ENCODE measurements at regions not wholly inside any gene's neighbourhood (a gene's known extent, or its start where the extent isn't known, plus 50 kb on each side); places are given as distances from the start of the nearest gene placed in this dataset.

DNA sequence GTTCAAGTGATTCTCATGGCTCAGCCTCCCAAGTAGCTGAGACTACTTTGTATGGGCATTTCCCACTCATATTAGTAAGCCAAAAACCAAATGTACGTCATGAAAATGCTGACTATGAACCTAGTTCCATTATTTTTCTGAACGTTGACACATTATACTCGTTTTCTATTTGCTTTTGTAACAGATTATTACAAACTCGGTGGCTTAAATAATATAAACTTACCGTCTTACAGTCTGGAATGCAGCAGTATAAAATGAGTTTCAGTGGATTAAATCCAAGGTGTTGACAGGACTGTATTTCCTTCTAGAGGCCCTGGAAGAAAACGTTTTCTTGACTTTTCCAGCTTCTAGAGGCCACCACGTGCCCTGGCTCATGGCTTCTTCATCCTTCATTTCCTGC lies 517.0 kb downstream of the GADD45G start:
- TF ChIP-seq, protein P1, sequence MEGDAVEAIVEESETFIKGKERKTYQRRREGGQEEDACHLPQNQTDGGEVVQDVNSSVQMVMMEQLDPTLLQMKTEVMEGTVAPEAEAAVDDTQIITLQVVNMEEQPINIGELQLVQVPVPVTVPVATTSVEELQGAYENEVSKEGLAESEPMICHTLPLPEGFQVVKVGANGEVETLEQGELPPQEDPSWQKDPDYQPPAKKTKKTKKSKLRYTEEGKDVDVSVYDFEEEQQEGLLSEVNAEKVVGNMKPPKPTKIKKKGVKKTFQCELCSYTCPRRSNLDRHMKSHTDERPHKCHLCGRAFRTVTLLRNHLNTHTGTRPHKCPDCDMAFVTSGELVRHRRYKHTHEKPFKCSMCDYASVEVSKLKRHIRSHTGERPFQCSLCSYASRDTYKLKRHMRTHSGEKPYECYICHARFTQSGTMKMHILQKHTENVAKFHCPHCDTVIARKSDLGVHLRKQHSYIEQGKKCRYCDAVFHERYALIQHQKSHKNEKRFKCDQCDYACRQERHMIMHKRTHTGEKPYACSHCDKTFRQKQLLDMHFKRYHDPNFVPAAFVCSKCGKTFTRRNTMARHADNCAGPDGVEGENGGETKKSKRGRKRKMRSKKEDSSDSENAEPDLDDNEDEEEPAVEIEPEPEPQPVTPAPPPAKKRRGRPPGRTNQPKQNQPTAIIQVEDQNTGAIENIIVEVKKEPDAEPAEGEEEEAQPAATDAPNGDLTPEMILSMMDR (IDR thresholded peaks at IDR 0.05) = no peak
- TF ChIP-seq POLR2A (IDR thresholded peaks at IDR 0.05) = no peak

Measured in testis (tissue), 2 donors.